Effector memory CD8-positive, alpha-beta T cell (primary cell): ENCODE measurements at regions not wholly inside any gene's neighbourhood (a gene's known extent, or its start where the extent isn't known, plus 50 kb on each side); places are given as distances from the start of the nearest gene placed in this dataset.

Source experiments
- ATAC-seq: fragments of 150-1000 bp; cut with Tn5 transposase; replicated peaks from 2 replicates; pipeline ENCODE4 v1.10.0; 2021; ENCODE audit warnings: mild to moderate bottlenecking, moderate library complexity
- DNase-seq, 3 experiments: peaks; one replicate each; pipeline ENCODE4 v3.0.0; 2021
- H3K27ac Mint-ChIP-seq, 2 donors: one replicate each; pipeline ENCODE4 v1.8.0; 2022; ENCODE audit warnings: mild to moderate bottlenecking in 2 of 2, mixed read lengths in 2 of 2, moderate library complexity in 2 of 2
- H3K27me3 Mint-ChIP-seq, 2 donors: one replicate each; pipeline ENCODE4 v1.8.0; 2022; ENCODE audit warnings: mixed read lengths in 2 of 2
- H3K36me3 Mint-ChIP-seq: one replicate; pipeline ENCODE4 v1.8.0; 2022; ENCODE audit warnings: mild to moderate bottlenecking, moderate library complexity, mixed read lengths; ENCODE audit not compliant: insufficient read depth
- H3K4me1 Mint-ChIP-seq, 2 donors: one replicate each; pipeline ENCODE4 v1.8.0; 2022; ENCODE audit warnings: low read depth in 2 of 2, mixed read lengths in 2 of 2
- H3K4me3 Mint-ChIP-seq, 2 donors: one replicate each; pipeline ENCODE4 v1.8.0; 2022; ENCODE audit warnings: mild to moderate bottlenecking in 2 of 2, mixed read lengths in 2 of 2, moderate library complexity in 2 of 2
- H3K9me3 Mint-ChIP-seq, 2 donors: one replicate each; pipeline ENCODE4 v1.8.0; 2022; ENCODE audit warnings: mixed read lengths in 2 of 2

- no peak for DNase-seq
- no peaks in the 10 kb centered on the region for H3K4me1 Mint-ChIP-seq
- H3K36me3 Mint-ChIP-seq = no peaks in the 10 kb centered on the region
- no peak for ATAC-seq
- peaks cover 0 to 1% of the 10 kb centered on the region in 2 donors for H3K9me3 Mint-ChIP-seq
- H3K27me3 Mint-ChIP-seq = no peaks in the 10 kb centered on the region
- H3K27ac Mint-ChIP-seq = no peak overlapping the region
- no peak overlapping the region for H3K4me3 Mint-ChIP-seq
Measured at GRCh38 chr3:180341516-180341915, 260.4 kb upstream of the TTC14 start.

GRCh38 chr3:180351601-180352000 lies 250.4 kb upstream of the TTC14 start:
- ATAC-seq = no peak

GRCh38 chr3:180352261-180352660 lies 249.7 kb upstream of the TTC14 start:
- H3K27me3 Mint-ChIP-seq = no peaks in the 10 kb centered on the region
- H3K4me1 Mint-ChIP-seq = no peaks in the 10 kb centered on the region
- ATAC-seq (no peak), DNase-seq (no peak)
- peaks cover 2 to 3% of the 10 kb centered on the region in 2 donors for H3K9me3 Mint-ChIP-seq
- H3K27ac Mint-ChIP-seq = no peak overlapping the region
- no peak overlapping the region for H3K4me3 Mint-ChIP-seq
- no peaks in the 10 kb centered on the region for H3K36me3 Mint-ChIP-seq

More at GRCh38 chr3:180351601-180352000, 250.4 kb upstream of the TTC14 start:
- Mint-ChIP-seq H3K27me3 (no peaks in the 10 kb centered on the region), H3K9me3 (peaks cover 0 to 3% of the 10 kb centered on the region in 2 donors), H3K27ac (no peak overlapping the region), H3K4me3 (no peak overlapping the region), H3K36me3 (no peaks in the 10 kb centered on the region), H3K4me1 (no peaks in the 10 kb centered on the region)
- no peak for DNase-seq

GRCh38 chr3:180354214-180354613 lies 247.7 kb upstream of the TTC14 start:
- no peak overlapping the region for H3K4me3 Mint-ChIP-seq
- H3K4me1 Mint-ChIP-seq = no peaks in the 10 kb centered on the region
- peaks cover 5 to 7% of the 10 kb centered on the region in 2 donors for H3K9me3 Mint-ChIP-seq
- H3K27ac Mint-ChIP-seq = no peak overlapping the region
- H3K27me3 Mint-ChIP-seq = no peaks in the 10 kb centered on the region
- no peak for DNase-seq
- no peak for ATAC-seq
- H3K36me3 Mint-ChIP-seq = no peaks in the 10 kb centered on the region

GRCh38 chr3:180358179-180358578 lies 243.8 kb upstream of the TTC14 start:
- H3K4me1 Mint-ChIP-seq = no peaks in the 10 kb centered on the region
- H3K4me3 Mint-ChIP-seq = no peak overlapping the region
- H3K36me3 Mint-ChIP-seq = no peaks in the 10 kb centered on the region
- ATAC-seq (no peak), DNase-seq (no peak)
- H3K27me3 Mint-ChIP-seq = no peaks in the 10 kb centered on the region
- no peak overlapping the region for H3K27ac Mint-ChIP-seq
- peaks cover 6 to 7% of the 10 kb centered on the region in 2 donors for H3K9me3 Mint-ChIP-seq

- Mint-ChIP-seq H3K27ac (no peak overlapping the region), H3K9me3 (peaks cover 6 to 7% of the 10 kb centered on the region in 2 donors), H3K4me3 (no peak overlapping the region), H3K4me1 (no peaks in the 10 kb centered on the region), H3K36me3 (no peaks in the 10 kb centered on the region), H3K27me3 (no peaks in the 10 kb centered on the region)
- ATAC-seq (no peak), DNase-seq (no peak)
Measured at GRCh38 chr3:180359061-180359952, 242.7 kb upstream of the TTC14 start.

- peaks cover 6 to 7% of the 10 kb centered on the region in 2 donors for H3K9me3 Mint-ChIP-seq
- H3K4me3 Mint-ChIP-seq = no peak overlapping the region
- H3K27me3 Mint-ChIP-seq = no peaks in the 10 kb centered on the region
- H3K27ac Mint-ChIP-seq = no peak overlapping the region
- DNase-seq (no peak), ATAC-seq (no peak)
- H3K4me1 Mint-ChIP-seq = no peaks in the 10 kb centered on the region
- H3K36me3 Mint-ChIP-seq = no peaks in the 10 kb centered on the region
Measured at GRCh38 chr3:180359953-180360279, 242.0 kb upstream of the TTC14 start.

- H3K4me3 Mint-ChIP-seq = no peak overlapping the region
- DNase-seq (no peak), ATAC-seq (no peak)
- no peaks in the 10 kb centered on the region for H3K36me3 Mint-ChIP-seq
- H3K4me1 Mint-ChIP-seq = no peaks in the 10 kb centered on the region
- no peak overlapping the region for H3K27ac Mint-ChIP-seq
- no peaks in the 10 kb centered on the region for H3K27me3 Mint-ChIP-seq
- H3K9me3 Mint-ChIP-seq = peaks cover 7 to 8% of the 10 kb centered on the region in 2 donors
Measured at GRCh38 chr3:180362081-180362480, 239.9 kb upstream of the TTC14 start.

GRCh38 chr3:180375831-180376230 lies 226.1 kb upstream of the TTC14 start:
- ATAC-seq = no peak
- H3K9me3 Mint-ChIP-seq = peaks cover 0 to 4% of the 10 kb centered on the region in 2 donors
- H3K27ac Mint-ChIP-seq = no peak overlapping the region

GRCh38 chr3:180378496-180378895 lies 223.5 kb upstream of the TTC14 start:
- Mint-ChIP-seq H3K36me3 (no peaks in the 10 kb centered on the region), H3K4me1 (no peaks in the 10 kb centered on the region), H3K27me3 (no peaks in the 10 kb centered on the region), H3K4me3 (no peak overlapping the region), H3K9me3 (peaks cover 0 to 4% of the 10 kb centered on the region in 2 donors), H3K27ac (no peak overlapping the region)
- no peak for ATAC-seq
- no peak for DNase-seq

More at GRCh38 chr3:180375831-180376230, 226.1 kb upstream of the TTC14 start:
- no peaks in the 10 kb centered on the region for H3K27me3 Mint-ChIP-seq
- DNase-seq = no peak
- H3K4me3 Mint-ChIP-seq = no peak overlapping the region
- no peaks in the 10 kb centered on the region for H3K4me1 Mint-ChIP-seq
- no peaks in the 10 kb centered on the region for H3K36me3 Mint-ChIP-seq

- H3K4me1 Mint-ChIP-seq = no peaks in the 10 kb centered on the region
- H3K9me3 Mint-ChIP-seq = no peaks in the 10 kb centered on the region
- H3K36me3 Mint-ChIP-seq = no peaks in the 10 kb centered on the region
- no peak overlapping the region for H3K4me3 Mint-ChIP-seq
- H3K27ac Mint-ChIP-seq = no peak overlapping the region
- no peaks in the 10 kb centered on the region for H3K27me3 Mint-ChIP-seq
- DNase-seq (no peak), ATAC-seq (no peak)
Measured at GRCh38 chr3:180382638-180383180, 219.3 kb upstream of the TTC14 start.

GRCh38 chr3:180383332-180384020 lies 218.5 kb upstream of the TTC14 start:
- DNase-seq = no peak
- Mint-ChIP-seq H3K27me3 (no peaks in the 10 kb centered on the region), H3K36me3 (no peaks in the 10 kb centered on the region), H3K4me3 (no peak overlapping the region), H3K9me3 (peaks cover 0 to 2% of the 10 kb centered on the region in 2 donors), H3K4me1 (no peaks in the 10 kb centered on the region), H3K27ac (no peak overlapping the region)
- no peak for ATAC-seq

GRCh38 chr3:180390313-180390712 lies 211.7 kb upstream of the TTC14 start:
- DNase-seq (no peak), ATAC-seq (no peak)
- no peaks in the 10 kb centered on the region for H3K36me3 Mint-ChIP-seq
- H3K27me3 Mint-ChIP-seq = no peaks in the 10 kb centered on the region
- H3K27ac Mint-ChIP-seq = no peak overlapping the region
- no peak overlapping the region for H3K4me3 Mint-ChIP-seq
- peaks cover 0 to 4% of the 10 kb centered on the region in 2 donors for H3K9me3 Mint-ChIP-seq
- no peaks in the 10 kb centered on the region for H3K4me1 Mint-ChIP-seq

GRCh38 chr3:180391001-180391400 lies 211.0 kb upstream of the TTC14 start:
- Mint-ChIP-seq H3K9me3 (peaks cover 0 to 4% of the 10 kb centered on the region in 2 donors), H3K27ac (no peak overlapping the region), H3K27me3 (no peaks in the 10 kb centered on the region), H3K36me3 (no peaks in the 10 kb centered on the region), H3K4me3 (no peak overlapping the region), H3K4me1 (no peaks in the 10 kb centered on the region)
- DNase-seq = no peak
- ATAC-seq = no peak
